H7 (cell line): ENCODE measurements at regions not wholly inside any gene's neighbourhood (a gene's known extent, or its start where the extent isn't known, plus 50 kb on each side); places are given as distances from the start of the nearest gene placed in this dataset.

Experiments used
- DNase-seq: peaks from one replicate; pipeline ENCODE4 v3.0.0; 2012
- H3K27me3 ChIP-seq: 2 replicates; pipeline ENCODE4 v1.6.0; 2011; ENCODE audit warnings: mild to moderate bottlenecking, low read length; ENCODE audit not compliant: control insufficient read depth, insufficient read depth
- H3K36me3 ChIP-seq: replicated peaks from 2 replicates; pipeline ENCODE4 v1.5.1; 2011; ENCODE audit warnings: low read length; ENCODE audit not compliant: control insufficient read depth, insufficient read depth
- H3K4me3 ChIP-seq: 2 replicates; pipeline ENCODE4 v1.5.1; 2011; ENCODE audit warnings: low read depth, mild to moderate bottlenecking, control low read depth, low read length, moderate library complexity; ENCODE audit not compliant: insufficient read depth

- no peaks in the 10 kb centered on the region for H3K27me3 ChIP-seq
- no peak overlapping the region for H3K4me3 ChIP-seq
- no peaks in the 10 kb centered on the region for H3K36me3 ChIP-seq
- no peak for DNase-seq
Observed at GRCh38 chr4:29033703-29034102, 1686.5 kb upstream of the PCDH7 start.

GRCh38 chr4:29037501-29037900 is 1682.7 kb upstream of the PCDH7 start:
- no peak for DNase-seq
- Histone ChIP-seq H3K27me3 (no peaks in the 10 kb centered on the region), H3K36me3 (no peaks in the 10 kb centered on the region), H3K4me3 (no peak overlapping the region)

GRCh38 chr4:29043411-29043810 is 1676.8 kb upstream of the PCDH7 start:
- DNase-seq: no peak
- Histone ChIP-seq H3K4me3 (no peak overlapping the region), H3K36me3 (no peaks in the 10 kb centered on the region), H3K27me3 (no peaks in the 10 kb centered on the region)

- Histone ChIP-seq H3K36me3 (no peaks in the 10 kb centered on the region), H3K4me3 (no peak overlapping the region), H3K27me3 (no peaks in the 10 kb centered on the region)
- DNase-seq: no peak
Observed at GRCh38 chr4:29046186-29046585, 1674.0 kb upstream of the PCDH7 start.

- Histone ChIP-seq H3K4me3 (no peak overlapping the region), H3K27me3 (no peaks in the 10 kb centered on the region), H3K36me3 (no peaks in the 10 kb centered on the region)
- no peak for DNase-seq
Observed at GRCh38 chr4:29046781-29047180, 1673.4 kb upstream of the PCDH7 start.

- Histone ChIP-seq H3K4me3 (no peak overlapping the region), H3K27me3 (no peaks in the 10 kb centered on the region), H3K36me3 (no peaks in the 10 kb centered on the region)
- DNase-seq: no peak
Observed at GRCh38 chr4:29047341-29048041, 1672.7 kb upstream of the PCDH7 start.

- DNase-seq: no peak
- no peaks in the 10 kb centered on the region for H3K36me3 ChIP-seq
- H3K27me3 ChIP-seq: no peaks in the 10 kb centered on the region
- H3K4me3 ChIP-seq: no peak overlapping the region
Observed at GRCh38 chr4:29051381-29051965, 1668.7 kb upstream of the PCDH7 start.

- H3K4me3 ChIP-seq: no peak overlapping the region
- no peak for DNase-seq
- no peaks in the 10 kb centered on the region for H3K27me3 ChIP-seq
- H3K36me3 ChIP-seq: no peaks in the 10 kb centered on the region
Observed at GRCh38 chr4:29052266-29052665, 1667.9 kb upstream of the PCDH7 start.

- H3K27me3 ChIP-seq: no peaks in the 10 kb centered on the region
- no peak overlapping the region for H3K4me3 ChIP-seq
- DNase-seq: no peak
- H3K36me3 ChIP-seq: no peaks in the 10 kb centered on the region
Observed at GRCh38 chr4:29058531-29058930, 1661.6 kb upstream of the PCDH7 start.

- no peaks in the 10 kb centered on the region for H3K36me3 ChIP-seq
- no peaks in the 10 kb centered on the region for H3K27me3 ChIP-seq
- no peak for DNase-seq
- H3K4me3 ChIP-seq: no peak overlapping the region
Observed at GRCh38 chr4:29066861-29067260, 1653.3 kb upstream of the PCDH7 start.

- Histone ChIP-seq H3K4me3 (no peak overlapping the region), H3K27me3 (no peaks in the 10 kb centered on the region), H3K36me3 (no peaks in the 10 kb centered on the region)
- no peak for DNase-seq
Observed at GRCh38 chr4:29073571-29073970, 1646.6 kb upstream of the PCDH7 start.

- H3K4me3 ChIP-seq: no peak overlapping the region
- H3K27me3 ChIP-seq: no peaks in the 10 kb centered on the region
- DNase-seq: no peak
- H3K36me3 ChIP-seq: no peaks in the 10 kb centered on the region
Observed at GRCh38 chr4:29075366-29075765, 1644.8 kb upstream of the PCDH7 start.

- H3K27me3 ChIP-seq: no peaks in the 10 kb centered on the region
- H3K36me3 ChIP-seq: no peaks in the 10 kb centered on the region
- H3K4me3 ChIP-seq: no peak overlapping the region
- DNase-seq: no peak
Observed at GRCh38 chr4:29079260-29079659, 1640.9 kb upstream of the PCDH7 start.

GRCh38 chr4:29081234-29081955 is 1638.8 kb upstream of the PCDH7 start:
- no peaks in the 10 kb centered on the region for H3K27me3 ChIP-seq
- no peak for DNase-seq
- H3K4me3 ChIP-seq: no peak overlapping the region
- no peaks in the 10 kb centered on the region for H3K36me3 ChIP-seq

- no peak for DNase-seq
- Histone ChIP-seq H3K27me3 (no peaks in the 10 kb centered on the region), H3K4me3 (no peak overlapping the region), H3K36me3 (no peaks in the 10 kb centered on the region)
Observed at GRCh38 chr4:29082684-29083083, 1637.5 kb upstream of the PCDH7 start.
